Thoracic aorta (tissue), 2 donors: ENCODE measurements at regions not wholly inside any gene's neighbourhood (a gene's known extent, or its start where the extent isn't known, plus 50 kb on each side); places are given as distances from the start of the nearest gene placed in this dataset.

Source experiments
- ATAC-seq: fragments of 150-250 bp; one replicate; pipeline ENCODE4 v1.8.0; 2017; ENCODE audit warnings: low read depth; ENCODE audit not compliant: insufficient number of reproducible peaks, low FRiP score
- DNase-seq: peaks from one replicate; pipeline ENCODE4 v3.0.0-alpha.2; 2020; ENCODE audit warnings: low spot score
- H3K27ac ChIP-seq, 2 donors: fragments of 200-600 bp; sonication (generic); 1 replicate in 1 of 2; 2 replicates in 1 of 2; pipeline ENCODE4 v1.5.1; 2016; ENCODE audit warnings: mild to moderate bottlenecking in 2 of 2, moderate library complexity in 2 of 2
- H3K27me3 ChIP-seq: fragments of 200-600 bp; sonication (generic); replicated peaks from 2 replicates; pipeline ENCODE4 v1.6.0; 2016; ENCODE audit warnings: mild to moderate bottlenecking; ENCODE audit not compliant: insufficient read depth
- H3K36me3 ChIP-seq: fragments of 200-600 bp; sonication (generic); one replicate; pipeline ENCODE4 v1.5.1; 2016
- H3K4me1 ChIP-seq, 2 donors: fragments of 200-600 bp; sonication (generic); 1 replicate in 1 of 2; 2 replicates in 1 of 2; pipeline versions ENCODE4 v1.5.1 to v1.6.0; 2016; ENCODE audit warnings: low read depth in 2 of 2, mild to moderate bottlenecking in 1 of 2; ENCODE audit not compliant: control insufficient read depth in 1 of 2
- H3K4me3 ChIP-seq: fragments of 200-600 bp; sonication (generic); 2 replicates; pipeline ENCODE4 v1.5.1; 2016; ENCODE audit warnings: mild to moderate bottlenecking
- H3K9me3 ChIP-seq: fragments of 200-600 bp; sonication (generic); 2 replicates; pipeline ENCODE4 v1.5.1; 2016
- TF ChIP-seq, protein P1 (sequence below): fragments of 200-600 bp; sonication (generic); IDR thresholded peaks from one replicate; pipeline ENCODE4 v1.5.1; 2019; ENCODE audit warnings: antibody characterized with exemption

DNA sequence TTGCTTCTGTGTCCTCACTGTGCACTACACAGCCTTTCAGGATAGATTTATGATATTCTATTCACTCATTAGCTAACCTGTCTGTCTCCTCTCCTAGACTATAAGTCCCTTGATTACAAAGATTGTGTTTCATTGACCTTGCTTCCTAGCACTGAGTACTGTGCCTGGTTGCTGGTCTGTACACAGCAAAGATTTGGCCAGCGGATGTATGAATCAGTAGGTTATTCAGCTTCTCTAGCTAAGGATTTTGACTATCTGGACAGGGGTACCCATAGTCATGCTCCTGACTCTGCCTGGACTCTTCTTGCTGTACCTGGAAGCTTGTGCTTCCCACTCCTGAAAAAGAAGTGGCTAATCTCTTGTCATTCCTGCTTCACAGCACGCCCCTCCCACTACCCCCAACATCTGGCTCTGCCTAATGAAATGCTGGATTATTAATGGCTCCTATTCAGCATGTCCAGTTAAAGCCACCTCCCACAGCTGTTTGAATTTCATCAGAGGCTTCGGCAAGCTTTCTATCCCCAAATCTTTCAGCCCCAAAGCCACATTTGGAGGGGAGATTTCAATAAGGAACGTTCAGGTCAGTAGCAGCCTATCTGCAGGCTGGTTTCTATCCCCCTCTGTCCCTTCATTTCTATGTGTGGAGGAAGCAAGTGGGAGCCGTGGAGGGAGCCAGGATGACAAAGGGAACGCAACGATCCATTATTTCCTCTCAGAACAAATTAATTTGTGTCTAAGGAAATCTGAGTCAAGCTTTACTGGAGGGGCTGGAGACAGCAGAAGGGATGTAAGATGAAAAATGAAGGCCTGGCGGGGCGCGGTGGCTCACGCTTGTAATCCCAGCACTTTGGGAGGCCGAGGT, 64.8 kb upstream of the PPM1J start:
- H3K36me3 ChIP-seq = no peaks in the 10 kb centered on the region
- H3K9me3 ChIP-seq = no peaks in the 10 kb centered on the region
- H3K27ac ChIP-seq = no peak overlapping the region
- TF ChIP-seq, protein P1, sequence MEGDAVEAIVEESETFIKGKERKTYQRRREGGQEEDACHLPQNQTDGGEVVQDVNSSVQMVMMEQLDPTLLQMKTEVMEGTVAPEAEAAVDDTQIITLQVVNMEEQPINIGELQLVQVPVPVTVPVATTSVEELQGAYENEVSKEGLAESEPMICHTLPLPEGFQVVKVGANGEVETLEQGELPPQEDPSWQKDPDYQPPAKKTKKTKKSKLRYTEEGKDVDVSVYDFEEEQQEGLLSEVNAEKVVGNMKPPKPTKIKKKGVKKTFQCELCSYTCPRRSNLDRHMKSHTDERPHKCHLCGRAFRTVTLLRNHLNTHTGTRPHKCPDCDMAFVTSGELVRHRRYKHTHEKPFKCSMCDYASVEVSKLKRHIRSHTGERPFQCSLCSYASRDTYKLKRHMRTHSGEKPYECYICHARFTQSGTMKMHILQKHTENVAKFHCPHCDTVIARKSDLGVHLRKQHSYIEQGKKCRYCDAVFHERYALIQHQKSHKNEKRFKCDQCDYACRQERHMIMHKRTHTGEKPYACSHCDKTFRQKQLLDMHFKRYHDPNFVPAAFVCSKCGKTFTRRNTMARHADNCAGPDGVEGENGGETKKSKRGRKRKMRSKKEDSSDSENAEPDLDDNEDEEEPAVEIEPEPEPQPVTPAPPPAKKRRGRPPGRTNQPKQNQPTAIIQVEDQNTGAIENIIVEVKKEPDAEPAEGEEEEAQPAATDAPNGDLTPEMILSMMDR = no peak
- H3K4me1 ChIP-seq = no peaks in the 10 kb centered on the region
- H3K4me3 ChIP-seq = no peak overlapping the region
- ATAC-seq (no peak), DNase-seq (no peak)
- no peaks in the 10 kb centered on the region for H3K27me3 ChIP-seq

DNA sequence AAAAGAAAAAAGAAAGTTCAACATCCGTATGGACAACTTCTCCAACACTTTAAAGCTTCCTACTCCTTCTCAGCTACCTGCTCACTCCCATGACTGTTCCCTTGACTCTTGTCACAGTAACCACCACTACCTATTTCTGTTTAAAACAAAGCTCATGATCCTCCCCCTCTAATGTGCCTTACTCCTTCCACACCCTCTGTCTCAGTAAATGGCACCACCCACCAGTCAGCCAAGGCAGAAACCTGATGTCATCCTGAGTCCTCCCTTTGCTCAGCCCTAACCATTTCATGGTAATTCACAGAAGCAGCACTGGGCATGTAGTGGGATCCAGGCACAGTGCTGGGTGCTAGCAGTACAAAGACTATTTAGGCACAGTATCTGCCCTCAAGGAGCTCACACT, 63.0 kb upstream of the PPM1J start:
- no peak for DNase-seq
- TF ChIP-seq, protein P1 = no peak
- no peak for ATAC-seq
- H3K27me3 ChIP-seq = no peaks in the 10 kb centered on the region
- no peaks in the 10 kb centered on the region for H3K36me3 ChIP-seq
- H3K27ac ChIP-seq = no peak overlapping the region
- H3K4me1 ChIP-seq = no peaks in the 10 kb centered on the region
- no peaks in the 10 kb centered on the region for H3K9me3 ChIP-seq
- H3K4me3 ChIP-seq = no peak overlapping the region

DNA sequence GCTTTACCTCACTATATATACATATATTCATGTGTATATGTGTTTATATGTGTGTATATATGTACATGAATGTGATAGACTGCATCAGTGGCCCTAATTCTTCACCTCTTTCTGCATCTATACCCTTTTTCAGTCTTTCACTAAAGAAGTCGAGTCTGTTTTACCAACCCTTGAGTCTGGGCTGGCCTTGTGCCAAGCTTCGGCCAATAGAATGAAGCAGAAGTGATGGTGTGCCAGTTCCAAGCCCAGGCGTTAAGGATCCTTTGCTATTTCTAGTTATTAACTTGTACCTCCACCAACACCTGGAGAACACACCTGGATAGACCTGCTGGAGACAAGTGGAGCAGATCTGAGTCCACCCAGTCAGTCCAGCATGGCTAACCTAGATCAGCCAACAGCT, 61.6 kb upstream of the PPM1J start:
- DNase-seq (no peak), ATAC-seq (no peak)
- H3K4me3 ChIP-seq = no peak overlapping the region
- no peaks in the 10 kb centered on the region for H3K36me3 ChIP-seq
- TF ChIP-seq, protein P1 = no peak
- H3K27me3 ChIP-seq = no peaks in the 10 kb centered on the region
- no peak overlapping the region for H3K27ac ChIP-seq
- no peaks in the 10 kb centered on the region for H3K9me3 ChIP-seq
- H3K4me1 ChIP-seq = no peaks in the 10 kb centered on the region

DNA sequence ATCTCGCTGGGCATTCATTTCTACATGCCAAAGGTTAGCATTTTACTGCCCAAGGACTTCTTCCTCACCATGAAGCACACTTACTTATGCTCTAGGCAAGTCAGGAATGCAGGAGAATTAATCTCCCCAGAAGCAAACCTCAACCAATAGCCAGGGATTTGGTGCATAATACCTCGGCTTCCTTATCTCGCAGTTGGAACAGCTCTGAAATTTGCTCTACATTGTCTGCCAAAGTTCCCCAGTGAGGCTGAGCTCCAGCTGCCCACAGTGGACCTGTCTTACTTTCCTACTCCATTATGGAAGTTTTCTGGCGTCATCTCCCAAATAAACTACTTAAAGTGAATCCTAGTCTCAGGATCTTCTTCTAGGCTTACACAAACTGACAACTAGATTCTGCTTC, 57.6 kb upstream of the PPM1J start:
- ATAC-seq (no peak), DNase-seq (no peak)
- no peaks in the 10 kb centered on the region for H3K27me3 ChIP-seq
- TF ChIP-seq, protein P1 = no peak
- no peaks in the 10 kb centered on the region for H3K4me1 ChIP-seq
- no peak overlapping the region for H3K4me3 ChIP-seq
- no peaks in the 10 kb centered on the region for H3K9me3 ChIP-seq
- H3K36me3 ChIP-seq = no peaks in the 10 kb centered on the region
- no peak overlapping the region for H3K27ac ChIP-seq

DNA sequence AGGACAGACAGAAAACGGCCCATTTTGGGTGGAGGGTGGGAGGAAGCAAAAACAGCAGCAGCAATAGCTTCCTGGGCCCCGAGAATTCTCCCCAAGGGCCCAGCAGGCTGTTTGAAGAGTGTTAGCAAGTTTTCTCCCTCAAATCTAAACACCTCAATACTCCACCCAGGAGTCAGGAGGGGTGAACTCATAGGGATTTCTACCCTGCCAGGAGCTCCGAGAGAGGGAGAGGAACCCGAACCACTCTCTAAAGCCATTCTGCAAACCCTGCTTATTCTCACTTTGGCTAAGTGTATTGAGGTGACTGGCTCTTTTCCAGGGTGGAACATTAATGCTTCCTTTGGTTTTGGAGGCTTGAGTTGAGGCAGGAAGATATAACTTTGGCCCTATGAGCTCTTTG, 55.6 kb upstream of the PPM1J start:
- Histone ChIP-seq H3K9me3 (no peaks in the 10 kb centered on the region), H3K4me1 (no peaks in the 10 kb centered on the region), H3K27me3 (no peaks in the 10 kb centered on the region), H3K27ac (no peak overlapping the region), H3K4me3 (no peak overlapping the region), H3K36me3 (no peaks in the 10 kb centered on the region)
- ATAC-seq (no peak), DNase-seq (no peak)
- TF ChIP-seq, protein P1 = no peak
